ENCODE measurements at regions not wholly inside any gene's neighbourhood (a gene's known extent, or its start where the extent isn't known, plus 50 kb on each side); places are given as distances from the start of the nearest gene placed in this dataset.

- WGBS (ENCODE audit: insufficient coverage), result 67% methylated on average over 1 of the region's 2 CpGs
- H3K27me3 Mint-ChIP-seq, result peaks cover 8% of the 10 kb centered on the region
- no peak overlapping the region for H3K4me3 Mint-ChIP-seq
- Histone ChIP-seq H3K79me2 (ENCODE audit: control insufficient read depth, insufficient read depth, low read length) (no peaks in the 10 kb centered on the region), H3K4me2 (replicated peaks; ENCODE audit: low read depth, low read length, poor library complexity, severe bottlenecking) (no peak overlapping the region), H3K4me3 (ENCODE audit: control extremely low read depth in 1 of 5, extremely low read depth in 1 of 5, insufficient read depth in 1 of 5, low read depth in 2 of 5, low read length in 4 of 5) (no peak overlapping the region), H3K27ac (ENCODE audit: low read length in 2 of 2) (no peak overlapping the region), H3K9ac (ENCODE audit: low read length) (no peak overlapping the region), H2AFZ (ENCODE audit: insufficient read depth, low read depth, low read length, poor library complexity, severe bottlenecking) (no peak overlapping the region), H3K9me3 (ENCODE audit: control extremely low read depth in 1 of 3, control insufficient read depth in 2 of 3, insufficient read depth in 1 of 3, low read length in 2 of 3) (no peaks in the 10 kb centered on the region), H4K20me1 (ENCODE audit: control insufficient read depth, insufficient read depth, low read length, poor library complexity, severe bottlenecking) (no peaks in the 10 kb centered on the region), H3K27me3 (replicated peaks in 1 of 4; ENCODE audit: control extremely low read depth in 1 of 4, control insufficient read depth in 3 of 4, insufficient read depth in 4 of 4, low read length in 3 of 4) (no peaks in the 10 kb centered on the region), H3K36me3 (replicated peaks in 1 of 2; ENCODE audit: control extremely low read depth in 1 of 2, control insufficient read depth in 1 of 2, extremely low read depth in 1 of 2, insufficient read depth in 2 of 2, low read length in 1 of 2) (no peaks in the 10 kb centered on the region), H3K4me1 (ENCODE audit: control insufficient read depth in 2 of 2, insufficient read depth in 2 of 2, low read length in 2 of 2) (no peaks in the 10 kb centered on the region)
- POLR2A ChIA-PET, result no interaction called here
- CTCF ChIA-PET, result interaction anchor here (6.6 kb wide), 1 partner anchor 11 kb away, joined by 36 read pairs; no protein-coding TSS in a partner anchor
- H3K9me3 Mint-ChIP-seq (ENCODE audit: insufficient read depth), result no peaks in the 10 kb centered on the region
- ATAC-seq (ENCODE audit: low read depth) (no peak), DNase-seq (no peak)
- TF ChIP-seq EZH2 (IDR thresholded peaks at IDR 0.05; ENCODE audit: borderline replicate concordance, insufficient read depth, low read depth, low read length, poor library complexity, severe bottlenecking) (no peak), CTCF (IDR thresholded peaks at IDR 0.05) (no peak)
- H3K27ac Mint-ChIP-seq, result no peak overlapping the region
- H3K4me1 Mint-ChIP-seq, result no peaks in the 10 kb centered on the region
- intact Hi-C loops (cut with micrococcal nuclease), result no loop called here
Observed at GRCh38 chr2:209323738-209324137, 100.1 kb upstream of the MAP2 start.

GRCh38 chr2:209324281-209324680 is 99.6 kb upstream of the MAP2 start:
- Mint-ChIP-seq H3K4me3 (no peak overlapping the region), H3K4me1 (no peaks in the 10 kb centered on the region), H3K9me3 (ENCODE audit: insufficient read depth) (no peaks in the 10 kb centered on the region), H3K27me3 (peaks cover 8% of the 10 kb centered on the region), H3K27ac (no peak overlapping the region)
- intact Hi-C loops (cut with micrococcal nuclease), result no loop called here
- H3K4me3 ChIP-seq (ENCODE audit: control extremely low read depth in 1 of 5, extremely low read depth in 1 of 5, insufficient read depth in 1 of 5, low read depth in 2 of 5, low read length in 4 of 5), result no peak overlapping the region
- no peaks in the 10 kb centered on the region for H3K36me3 ChIP-seq (replicated peaks in 1 of 2; ENCODE audit: control extremely low read depth in 1 of 2, control insufficient read depth in 1 of 2, extremely low read depth in 1 of 2, insufficient read depth in 2 of 2, low read length in 1 of 2)
- no peaks in the 10 kb centered on the region for H4K20me1 ChIP-seq (ENCODE audit: control insufficient read depth, insufficient read depth, low read length, poor library complexity, severe bottlenecking)
- H3K9ac ChIP-seq (ENCODE audit: low read length), result no peak overlapping the region
- no peaks in the 10 kb centered on the region for H3K79me2 ChIP-seq (ENCODE audit: control insufficient read depth, insufficient read depth, low read length)
- ATAC-seq (ENCODE audit: low read depth) (no peak), DNase-seq (no peak)
- no peak for TF ChIP-seq EZH2 (IDR thresholded peaks at IDR 0.05; ENCODE audit: borderline replicate concordance, insufficient read depth, low read depth, low read length, poor library complexity, severe bottlenecking)
- H2AFZ ChIP-seq (ENCODE audit: insufficient read depth, low read depth, low read length, poor library complexity, severe bottlenecking), result no peak overlapping the region
- no peaks in the 10 kb centered on the region for H3K4me1 ChIP-seq (ENCODE audit: control insufficient read depth in 2 of 2, insufficient read depth in 2 of 2, low read length in 2 of 2)
- no peaks in the 10 kb centered on the region for H3K27me3 ChIP-seq (replicated peaks in 1 of 4; ENCODE audit: control extremely low read depth in 1 of 4, control insufficient read depth in 3 of 4, insufficient read depth in 4 of 4, low read length in 3 of 4)
- POLR2A ChIA-PET, result no interaction called here
- no peak overlapping the region for H3K4me2 ChIP-seq (replicated peaks; ENCODE audit: low read depth, low read length, poor library complexity, severe bottlenecking)
- H3K27ac ChIP-seq (ENCODE audit: low read length in 2 of 2), result no peak overlapping the region
- CTCF ChIA-PET, result interaction anchor here (6.6 kb wide), 1 partner anchor 11 kb away, joined by 36 read pairs; no protein-coding TSS in a partner anchor
- no peaks in the 10 kb centered on the region for H3K9me3 ChIP-seq (ENCODE audit: control extremely low read depth in 1 of 3, control insufficient read depth in 2 of 3, insufficient read depth in 1 of 3, low read length in 2 of 3)
